Peyer's patch (tissue), 4 donors: ENCODE measurements at regions not wholly inside any gene's neighbourhood (a gene's known extent, or its start where the extent isn't known, plus 50 kb on each side); places are given as distances from the start of the nearest gene placed in this dataset.

ENCODE experiments used
- POLR2A ChIP-seq, 2 donors: fragments of 450-650 bp; IDR thresholded peaks; one replicate each; pipeline ENCODE4 v1.5.1; 2017; ENCODE audit warnings: antibody characterized with exemption in 2 of 2, mild to moderate bottlenecking in 2 of 2, moderate library complexity in 2 of 2
- TF ChIP-seq, protein P1 (sequence below), 6 experiments: fragments of 450-650 bp in 4 of 6; fragments of 200-600 bp in 2 of 6; sonication (generic) in 1 of 6; IDR thresholded peaks; one replicate each; pipeline ENCODE4 v1.5.1; 2017 to 2019; ENCODE audit warnings: antibody characterized with exemption in 6 of 6, mild to moderate bottlenecking in 3 of 6, moderate library complexity in 1 of 6

DNA sequence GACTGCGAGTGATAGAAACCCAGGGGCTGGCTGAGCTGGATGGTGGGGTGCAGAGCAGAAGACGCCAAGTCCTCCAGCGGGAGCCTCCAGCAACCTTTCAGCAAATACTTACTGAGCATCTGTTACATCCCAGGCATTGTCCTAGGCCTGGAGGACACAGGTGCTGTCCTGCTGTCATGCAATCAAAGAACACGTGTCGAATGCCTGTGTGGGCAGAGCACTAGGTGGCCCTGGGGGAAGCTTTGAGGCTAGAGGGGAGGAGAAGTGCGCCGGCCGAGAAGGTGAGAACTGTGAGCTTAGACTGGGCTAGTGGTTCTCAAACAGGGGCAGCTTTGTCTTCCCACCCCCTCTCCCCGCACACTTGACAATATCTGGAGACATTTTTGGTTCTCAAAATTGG lies 233.6 kb downstream of the BMP7 start:
- TF ChIP-seq, protein P1, sequence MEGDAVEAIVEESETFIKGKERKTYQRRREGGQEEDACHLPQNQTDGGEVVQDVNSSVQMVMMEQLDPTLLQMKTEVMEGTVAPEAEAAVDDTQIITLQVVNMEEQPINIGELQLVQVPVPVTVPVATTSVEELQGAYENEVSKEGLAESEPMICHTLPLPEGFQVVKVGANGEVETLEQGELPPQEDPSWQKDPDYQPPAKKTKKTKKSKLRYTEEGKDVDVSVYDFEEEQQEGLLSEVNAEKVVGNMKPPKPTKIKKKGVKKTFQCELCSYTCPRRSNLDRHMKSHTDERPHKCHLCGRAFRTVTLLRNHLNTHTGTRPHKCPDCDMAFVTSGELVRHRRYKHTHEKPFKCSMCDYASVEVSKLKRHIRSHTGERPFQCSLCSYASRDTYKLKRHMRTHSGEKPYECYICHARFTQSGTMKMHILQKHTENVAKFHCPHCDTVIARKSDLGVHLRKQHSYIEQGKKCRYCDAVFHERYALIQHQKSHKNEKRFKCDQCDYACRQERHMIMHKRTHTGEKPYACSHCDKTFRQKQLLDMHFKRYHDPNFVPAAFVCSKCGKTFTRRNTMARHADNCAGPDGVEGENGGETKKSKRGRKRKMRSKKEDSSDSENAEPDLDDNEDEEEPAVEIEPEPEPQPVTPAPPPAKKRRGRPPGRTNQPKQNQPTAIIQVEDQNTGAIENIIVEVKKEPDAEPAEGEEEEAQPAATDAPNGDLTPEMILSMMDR (IDR thresholded peaks at IDR 0.05): no peak
- no peak for TF ChIP-seq POLR2A (IDR thresholded peaks at IDR 0.05)
